ENCODE measurements at regions not wholly inside any gene's neighbourhood (a gene's known extent, or its start where the extent isn't known, plus 50 kb on each side); places are given as distances from the start of the nearest gene placed in this dataset.

GRCh38 chrX:40444133-40444532 is 136.6 kb upstream of the ATP6AP2 start:
- ChIA-PET POLR2A (no interaction called here), CTCF (ENCODE audit: low intra/inter-chr PET ratio, low total read pairs) (no interaction called here)
- no peak for DNase-seq (ENCODE audit: low spot score)
- no peak for ATAC-seq
- H3K27ac ChIP-seq (ENCODE audit: extremely low read length, insufficient read depth, low read length) = no peak overlapping the region
- in situ Hi-C loops (cut with HindIII; ENCODE audit: extremely low pct_ligation_motif_present, low pct_unique_long_range_greater_than_20kb) (no loop called here), intact Hi-C loops (cut with micrococcal nuclease; ENCODE audit: unreplicated experiment) (no loop called here)
- no peaks in the 10 kb centered on the region for H3K36me3 ChIP-seq (replicated peaks in 1 of 2; ENCODE audit: control insufficient read depth in 1 of 2, insufficient read depth in 2 of 2, low read length in 2 of 2)
- no peak overlapping the region for H3K4me3 ChIP-seq (replicated peaks in 1 of 3; ENCODE audit: insufficient read depth in 1 of 3, low read depth in 2 of 3, low read length in 3 of 3)
- no peak for FAIRE-seq
- H3K9ac ChIP-seq (ENCODE audit: insufficient read depth, low read depth, low read length) = no peak overlapping the region
- WGBS (ENCODE audit: low lambda C conversion rate) = 80% methylated on average over 1 of the region's 2 CpGs
- TF ChIP-seq ZNF644 (CRISPR knock-in tag; IDR thresholded peaks at IDR 0.05; ENCODE audit: low read depth) = no peak
- TF ChIP-seq EEA1 (CRISPR knock-in tag; IDR thresholded peaks at IDR 0.05; ENCODE audit: borderline replicate concordance) = no peak
- TF ChIP-seq, protein P1, sequence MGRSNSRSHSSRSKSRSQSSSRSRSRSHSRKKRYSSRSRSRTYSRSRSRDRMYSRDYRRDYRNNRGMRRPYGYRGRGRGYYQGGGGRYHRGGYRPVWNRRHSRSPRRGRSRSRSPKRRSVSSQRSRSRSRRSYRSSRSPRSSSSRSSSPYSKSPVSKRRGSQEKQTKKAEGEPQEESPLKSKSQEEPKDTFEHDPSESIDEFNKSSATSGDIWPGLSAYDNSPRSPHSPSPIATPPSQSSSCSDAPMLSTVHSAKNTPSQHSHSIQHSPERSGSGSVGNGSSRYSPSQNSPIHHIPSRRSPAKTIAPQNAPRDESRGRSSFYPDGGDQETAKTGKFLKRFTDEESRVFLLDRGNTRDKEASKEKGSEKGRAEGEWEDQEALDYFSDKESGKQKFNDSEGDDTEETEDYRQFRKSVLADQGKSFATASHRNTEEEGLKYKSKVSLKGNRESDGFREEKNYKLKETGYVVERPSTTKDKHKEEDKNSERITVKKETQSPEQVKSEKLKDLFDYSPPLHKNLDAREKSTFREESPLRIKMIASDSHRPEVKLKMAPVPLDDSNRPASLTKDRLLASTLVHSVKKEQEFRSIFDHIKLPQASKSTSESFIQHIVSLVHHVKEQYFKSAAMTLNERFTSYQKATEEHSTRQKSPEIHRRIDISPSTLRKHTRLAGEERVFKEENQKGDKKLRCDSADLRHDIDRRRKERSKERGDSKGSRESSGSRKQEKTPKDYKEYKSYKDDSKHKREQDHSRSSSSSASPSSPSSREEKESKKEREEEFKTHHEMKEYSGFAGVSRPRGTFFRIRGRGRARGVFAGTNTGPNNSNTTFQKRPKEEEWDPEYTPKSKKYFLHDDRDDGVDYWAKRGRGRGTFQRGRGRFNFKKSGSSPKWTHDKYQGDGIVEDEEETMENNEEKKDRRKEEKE (IDR thresholded peaks at IDR 0.05) = no peak
- no peak for TF ChIP-seq ELK4 (CRISPR knock-in tag; IDR thresholded peaks at IDR 0.05; ENCODE audit: borderline replicate concordance)
- TF ChIP-seq MBNL3 (CRISPR knock-in tag; conservative IDR thresholded peaks at IDR 0.05) = no peak
- BruUV-seq (replicated peaks) = no TSS peak
- H3K4me1 ChIP-seq (ENCODE audit: insufficient read depth, low read length) = peaks cover 13% of the 10 kb centered on the region
- no peaks in the 10 kb centered on the region for H4K20me1 ChIP-seq (ENCODE audit: insufficient read depth, low read length)
- no peaks in the 10 kb centered on the region for H3K79me2 ChIP-seq (ENCODE audit: insufficient read depth, low read length)
- no peak overlapping the region for H3K4me2 ChIP-seq (ENCODE audit: low read depth, low read length)
- H3K9me3 ChIP-seq (ENCODE audit: low read length) = no peaks in the 10 kb centered on the region
- H3K27me3 ChIP-seq (ENCODE audit: control insufficient read depth in 1 of 2, insufficient read depth in 2 of 2, low read length in 2 of 2) = no peaks in the 10 kb centered on the region
- H2AFZ ChIP-seq (ENCODE audit: low read length) = no peak overlapping the region

GRCh38 chrX:40440866-40441265 is 139.9 kb upstream of the ATP6AP2 start:
- H4K20me1 ChIP-seq (ENCODE audit: insufficient read depth, low read length) = no peaks in the 10 kb centered on the region
- CTCF ChIA-PET (ENCODE audit: low intra/inter-chr PET ratio, low total read pairs) = no interaction called here
- H3K9me3 ChIP-seq (ENCODE audit: low read length) = no peaks in the 10 kb centered on the region
- in situ Hi-C loops (cut with HindIII; ENCODE audit: extremely low pct_ligation_motif_present, low pct_unique_long_range_greater_than_20kb) = no loop called here
- H3K27me3 ChIP-seq (ENCODE audit: control insufficient read depth in 1 of 2, insufficient read depth in 2 of 2, low read length in 2 of 2) = no peaks in the 10 kb centered on the region
- no peak overlapping the region for H3K4me3 ChIP-seq (replicated peaks in 1 of 3; ENCODE audit: insufficient read depth in 1 of 3, low read depth in 2 of 3, low read length in 3 of 3)
- POLR2A ChIA-PET = no interaction called here
- ATAC-seq (no peak), DNase-seq (ENCODE audit: low spot score) (no peak), FAIRE-seq (no peak)
- no peak overlapping the region for H3K9ac ChIP-seq (ENCODE audit: insufficient read depth, low read depth, low read length)
- H3K27ac ChIP-seq (ENCODE audit: extremely low read length, insufficient read depth, low read length) = no peak overlapping the region
- H3K4me1 ChIP-seq (ENCODE audit: insufficient read depth, low read length) = peaks cover 13% of the 10 kb centered on the region
- WGBS (ENCODE audit: low lambda C conversion rate) = 41% methylated on average over 3 of the region's 3 CpGs
- no peak overlapping the region for H3K4me2 ChIP-seq (ENCODE audit: low read depth, low read length)
- H3K36me3 ChIP-seq (replicated peaks in 1 of 2; ENCODE audit: control insufficient read depth in 1 of 2, insufficient read depth in 2 of 2, low read length in 2 of 2) = no peaks in the 10 kb centered on the region
- TF ChIP-seq MNT (IDR thresholded peaks at IDR 0.05) (0 out of 2 replicates have a peak, but pooled peaks have one; percentile 16), POLR2A (IDR thresholded peaks at IDR 0.05; ENCODE audit: insufficient read depth in 1 of 2, low read depth in 2 of 2, low read length in 2 of 2) (no peak)
- no peaks in the 10 kb centered on the region for H3K79me2 ChIP-seq (ENCODE audit: insufficient read depth, low read length)
- H2AFZ ChIP-seq (ENCODE audit: low read length) = no peak overlapping the region
- no TSS peak for BruUV-seq (replicated peaks)
- intact Hi-C loops (cut with micrococcal nuclease; ENCODE audit: unreplicated experiment) = no loop called here

Data from HepG2 (cell line).